H9 (cell line): ENCODE measurements at regions not wholly inside any gene's neighbourhood (a gene's known extent, or its start where the extent isn't known, plus 50 kb on each side); places are given as distances from the start of the nearest gene placed in this dataset.

Experiments
- DNase-seq: peaks from one replicate; pipeline ENCODE4 v3.0.0-alpha.2; 2017
- H2AFZ ChIP-seq: one replicate; pipeline ENCODE4 v1.6.1; 2013; ENCODE audit warnings: mild to moderate bottlenecking, low read length, control low read depth, moderate library complexity
- H2AK5ac ChIP-seq: 2 replicates; pipeline ENCODE4 v1.6.1; 2013; ENCODE audit warnings: low read length, control low read depth, mixed read lengths; ENCODE audit not compliant: insufficient read length
- H2BK120ac ChIP-seq: one replicate; pipeline ENCODE4 v1.6.1; 2013; ENCODE audit warnings: low read depth, mild to moderate bottlenecking, low read length, control low read depth, inconsistent platforms; ENCODE audit not compliant: poor library complexity, severe bottlenecking
- H2BK12ac ChIP-seq: 2 replicates; pipeline ENCODE4 v1.6.1; 2013; ENCODE audit warnings: low read length, control low read depth, mixed read lengths, low read depth; ENCODE audit not compliant: insufficient read length
- H2BK15ac ChIP-seq: 2 replicates; pipeline ENCODE4 v1.6.1; 2013; ENCODE audit warnings: low read depth, low read length, control low read depth
- H2BK20ac ChIP-seq: one replicate; pipeline ENCODE4 v1.6.1; 2013; ENCODE audit warnings: low read depth, mild to moderate bottlenecking, low read length, control low read depth, inconsistent platforms; ENCODE audit not compliant: poor library complexity, severe bottlenecking
- H2BK5ac ChIP-seq: 2 replicates; pipeline ENCODE4 v1.6.1; 2013; ENCODE audit warnings: low read length, control low read depth, mixed read lengths; ENCODE audit not compliant: insufficient read length
- H3K14ac ChIP-seq: 2 replicates; pipeline ENCODE4 v1.6.1; 2013; ENCODE audit warnings: low read length, control low read depth; ENCODE audit not compliant: insufficient read depth
- H3K18ac ChIP-seq: 2 replicates; pipeline ENCODE4 v1.6.1; 2013; ENCODE audit warnings: low read depth, mild to moderate bottlenecking, mixed read lengths, low read length, control low read depth; ENCODE audit not compliant: insufficient read length
- H3K23ac ChIP-seq: 2 replicates; pipeline ENCODE4 v1.6.1; 2013; ENCODE audit warnings: low read length, control low read depth, mixed read lengths, low read depth; ENCODE audit not compliant: insufficient read length
- H3K23me2 ChIP-seq: 2 replicates; pipeline ENCODE4 v1.6.1; 2013; ENCODE audit warnings: low read depth, mild to moderate bottlenecking, mixed read lengths, low read length, control low read depth; ENCODE audit not compliant: insufficient read length, poor library complexity, severe bottlenecking
- H3K27ac ChIP-seq: 2 replicates; pipeline ENCODE4 v1.5.1; 2013; ENCODE audit warnings: low read length, control low read depth, mixed read lengths, low read depth; ENCODE audit not compliant: insufficient read length
- H3K27me3 ChIP-seq: 2 replicates; pipeline ENCODE4 v1.6.1; 2013; ENCODE audit warnings: low read length, control low read depth, inconsistent platforms; ENCODE audit not compliant: insufficient read depth
- H3K4ac ChIP-seq: 2 replicates; pipeline ENCODE4 v1.6.1; 2013; ENCODE audit warnings: low read depth, mild to moderate bottlenecking, control low read depth, inconsistent platforms, low read length, moderate library complexity
- H3K4me1 ChIP-seq: 2 replicates; pipeline ENCODE4 v1.6.1; 2013; ENCODE audit warnings: low read length, control low read depth, inconsistent platforms; ENCODE audit not compliant: insufficient read depth
- H3K4me2 ChIP-seq: 2 replicates; pipeline ENCODE4 v1.6.1; 2013; ENCODE audit warnings: low read length, control low read depth, mixed read lengths; ENCODE audit not compliant: insufficient read length, insufficient read depth
- H3K56ac ChIP-seq: 2 replicates; pipeline ENCODE4 v1.6.1; 2013; ENCODE audit warnings: low read depth, mild to moderate bottlenecking, mixed read lengths, low read length, control low read depth; ENCODE audit not compliant: insufficient read length
- H3K79me1 ChIP-seq: 2 replicates; pipeline ENCODE4 v1.6.1; 2013; ENCODE audit warnings: low read depth, mild to moderate bottlenecking, moderate library complexity, low read length, control low read depth, inconsistent platforms; ENCODE audit not compliant: insufficient read depth, poor library complexity, severe bottlenecking
- H3K79me2 ChIP-seq: 2 replicates; pipeline ENCODE4 v1.6.1; 2013; ENCODE audit warnings: low read length, control low read depth, inconsistent platforms; ENCODE audit not compliant: insufficient read depth
- H3K9ac ChIP-seq: 2 replicates; pipeline ENCODE4 v1.6.1; 2013; ENCODE audit warnings: low read length, control low read depth, mixed read lengths; ENCODE audit not compliant: insufficient read length; ENCODE audit errors: extremely low read depth
- H3K9me3 ChIP-seq: one replicate; pipeline ENCODE4 v1.6.1; 2013; ENCODE audit warnings: low read depth, low read length, inconsistent platforms; ENCODE audit not compliant: control insufficient read depth
- H3T11ph ChIP-seq: one replicate; pipeline ENCODE4 v1.6.1; 2013; ENCODE audit warnings: mild to moderate bottlenecking, low read length, control low read depth, inconsistent platforms
- H4K20me1 ChIP-seq: one replicate; pipeline ENCODE4 v1.6.1; 2013; ENCODE audit not compliant: control insufficient read depth, insufficient read length, insufficient read depth
- H4K5ac ChIP-seq: 2 replicates; pipeline ENCODE4 v1.6.1; 2013; ENCODE audit warnings: low read depth, mild to moderate bottlenecking, mixed read lengths, low read length, control low read depth; ENCODE audit not compliant: insufficient read length
- H4K8ac ChIP-seq: replicated peaks from 2 replicates; pipeline ENCODE4 v1.6.1; 2013; ENCODE audit warnings: low read length, control low read depth, mixed read lengths, low read depth; ENCODE audit not compliant: insufficient read length
- H4K91ac ChIP-seq: 2 replicates; pipeline ENCODE4 v1.6.1; 2013; ENCODE audit warnings: low read depth, mild to moderate bottlenecking, moderate library complexity, mixed read lengths, low read length, control low read depth; ENCODE audit not compliant: insufficient read length
- H3K27ac Mint-ChIP-seq, 3 experiments: 2 replicates in 2 of 3; 3 replicates in 1 of 3; pipeline ENCODE4 v1.8.0; 2020 to 2021; ENCODE audit warnings: mixed read lengths in 3 of 3, mild to moderate bottlenecking in 1 of 3, moderate library complexity in 1 of 3
- H3K27me3 Mint-ChIP-seq: 2 replicates; pipeline ENCODE4 v1.8.0; 2021; ENCODE audit warnings: low read depth, mild to moderate bottlenecking, moderate library complexity, mixed read lengths
- H3K36me3 Mint-ChIP-seq, 3 experiments: 2 replicates in 2 of 3; 3 replicates in 1 of 3; pipeline ENCODE4 v1.8.0; 2020 to 2021; ENCODE audit warnings: low read depth in 3 of 3, mixed read lengths in 3 of 3; ENCODE audit not compliant: insufficient read depth in 1 of 3
- H3K4me1 Mint-ChIP-seq, 2 experiments: 2 replicates each; pipeline ENCODE4 v1.8.0; 2020; ENCODE audit warnings: mixed read lengths in 2 of 2
- H3K4me3 Mint-ChIP-seq, 2 experiments: 2 replicates in 1 of 2; 3 replicates in 1 of 2; pipeline ENCODE4 v1.8.0; 2020 to 2021; ENCODE audit warnings: mild to moderate bottlenecking in 2 of 2, mixed read lengths in 2 of 2, moderate library complexity in 1 of 2
- H3K9me3 Mint-ChIP-seq, 2 experiments: 2 replicates in 1 of 2; 3 replicates in 1 of 2; pipeline ENCODE4 v1.8.0; 2020; ENCODE audit warnings: mild to moderate bottlenecking in 2 of 2, mixed read lengths in 2 of 2, moderate library complexity in 1 of 2
- CTCF ChIP-seq: fragments of 200-600 bp; sonication (generic); conservative IDR thresholded peaks from 3 replicates; pipeline ENCODE4 v1.8.0; 2021; ENCODE audit warnings: antibody characterized with exemption, mild to moderate bottlenecking
- WGBS: extraction: QIAGEN DNeasy Blood & Tissue Kit; methylation state at CpG from one replicate; pipeline ENCODE4 v1.1.7; 2013; ENCODE audit warnings: missing lambda C conversion rate, low lambda C conversion rate, mixed read lengths; ENCODE audit not compliant: insufficient read length; ENCODE audit errors: extremely low coverage; 5-methylcytosine and 5-hydroxymethylcytosine counted together

- H2BK20ac ChIP-seq, result no peak overlapping the region
- Mint-ChIP-seq H3K27me3 (peaks cover 27% of the 10 kb centered on the region), H3K36me3 (peaks cover 0 to 5% (median 0%) of the 10 kb centered on the region in 3 experiments; a peak in 2 of 7 replicates), H3K9me3 (no peaks in the 10 kb centered on the region; a peak in 2 of 5 replicates), H3K4me1 (peaks cover 17 to 20% of the 10 kb centered on the region in 2 experiments), H3K4me3 (no peak overlapping the region), H3K27ac (peak overlapping the region in 1 of 3 experiments; percentile 49; a peak in 1 of 7 replicates)
- no peak overlapping the region for H2AFZ ChIP-seq
- no peak overlapping the region for H3K4me2 ChIP-seq
- H3K23me2 ChIP-seq, result no peaks in the 10 kb centered on the region
- no peak overlapping the region for H3K9ac ChIP-seq
- no peaks in the 10 kb centered on the region for H4K20me1 ChIP-seq
- H3K23ac ChIP-seq, result no peak overlapping the region
- H3T11ph ChIP-seq, result no peak overlapping the region
- no peak for TF ChIP-seq CTCF
- no peak overlapping the region for H4K5ac ChIP-seq
- H3K4me1 ChIP-seq, result no peaks in the 10 kb centered on the region
- H2AK5ac ChIP-seq, result no peak overlapping the region
- WGBS, result no CpG with 5 or more reads among the region's 24 CpGs
- no peak overlapping the region for H3K27ac ChIP-seq
- no peak overlapping the region for H3K4ac ChIP-seq
- H2BK120ac ChIP-seq, result no peak overlapping the region
- H2BK12ac ChIP-seq, result no peak overlapping the region
- H3K18ac ChIP-seq, result no peak overlapping the region
- no peaks in the 10 kb centered on the region for H3K27me3 ChIP-seq
- no peak overlapping the region for H2BK5ac ChIP-seq
- no peak overlapping the region for H4K91ac ChIP-seq
- peak; percentile 28 for DNase-seq
- no peak overlapping the region for H3K56ac ChIP-seq
- H2BK15ac ChIP-seq, result no peak overlapping the region
- no peaks in the 10 kb centered on the region for H3K79me1 ChIP-seq
- no peak overlapping the region for H4K8ac ChIP-seq
- no peak overlapping the region; the same call in 1 of the 2 replicates for H3K14ac ChIP-seq
- H3K79me2 ChIP-seq, result no peaks in the 10 kb centered on the region
- no peaks in the 10 kb centered on the region for H3K9me3 ChIP-seq
These were observed 206.8 kb upstream of the HDAC4 start for GRCh38 chr2:239607517-239608191.
